ENCODE measurements at regions not wholly inside any gene's neighbourhood (a gene's known extent, or its start where the extent isn't known, plus 50 kb on each side); places are given as distances from the start of the nearest gene placed in this dataset.

- TF ChIP-seq USF2 (IDR thresholded peaks at IDR 0.05; ENCODE audit: borderline replicate concordance, low read depth, low read length) (no peak), PAX5 (IDR thresholded peaks at IDR 0.05; ENCODE audit: borderline replicate concordance, low read depth, low read length) (no peak)
These were observed 581.4 kb downstream of the CDH11 start (continued) for GRCh38 chr16:64540434-64540833.

GRCh38 chr16:64539811-64540371, 582.0 kb downstream of the CDH11 start:
- Histone ChIP-seq H3K27ac (ENCODE audit: control insufficient read depth, insufficient read depth) (no peak overlapping the region), H4K20me1 (ENCODE audit: control insufficient read depth, insufficient read depth) (no peaks in the 10 kb centered on the region), H3K4me3 (no peak overlapping the region), H3K4me1 (ENCODE audit: control insufficient read depth, insufficient read depth, low read length) (no peaks in the 10 kb centered on the region), H3K79me2 (ENCODE audit: control insufficient read depth, insufficient read depth, low read length) (no peaks in the 10 kb centered on the region), H3K9me3 (replicated peaks; ENCODE audit: control insufficient read depth, insufficient read depth, low read length) (no peaks in the 10 kb centered on the region), H2AFZ (ENCODE audit: control insufficient read depth, low read depth, low read length) (no peak overlapping the region), H3K36me3 (ENCODE audit: control insufficient read depth in 2 of 2, insufficient read depth in 2 of 2, low read length in 1 of 2) (no peaks in the 10 kb centered on the region), H3K9ac (ENCODE audit: control insufficient read depth, insufficient read depth, low read length) (no peak overlapping the region), H3K4me2 (ENCODE audit: control insufficient read depth, insufficient read depth) (no peak overlapping the region), H3K27me3 (replicated peaks in 1 of 2; ENCODE audit: control insufficient read depth in 2 of 2, insufficient read depth in 2 of 2, low read length in 1 of 2) (no peaks in the 10 kb centered on the region)
- in situ Hi-C loops (cut with MboI) (no loop called here), intact Hi-C loops (cut with micrococcal nuclease; ENCODE audit: unreplicated experiment) (no loop called here)
- no peak for ATAC-seq
- WGBS (ENCODE audit: insufficient coverage, insufficient replicate concordance, low lambda C conversion rate, missing lambda C conversion rate): 47% methylated on average over 4 of the region's 4 CpGs
- no peak for TF ChIP-seq HCFC1 (IDR thresholded peaks at IDR 0.05; ENCODE audit: low read length)
- no peak for TF ChIP-seq CREB1 (IDR thresholded peaks at IDR 0.05; ENCODE audit: low read depth)
- no peak for TF ChIP-seq BCL3 (IDR thresholded peaks at IDR 0.05; ENCODE audit: borderline replicate concordance, insufficient read depth, low read depth, low read length, poor library complexity, severe bottlenecking)
- no peak for TF ChIP-seq ZNF622 (IDR thresholded peaks at IDR 0.05)
- TF ChIP-seq GATAD2B (conservative IDR thresholded peaks at IDR 0.05; ENCODE audit: low read depth): no peak
- TF ChIP-seq EGR1 (IDR thresholded peaks at IDR 0.05; ENCODE audit: borderline replicate concordance in 1 of 2, low read depth in 2 of 2, low read length in 2 of 2): no peak
- no peak for TF ChIP-seq ETV6 (conservative IDR thresholded peaks at IDR 0.05 in 1 of 2, IDR thresholded peaks at IDR 0.05 in 1 of 2; ENCODE audit: borderline replicate concordance in 1 of 2, low read depth in 1 of 2)
- RAD21 ChIA-PET (ENCODE audit: unreplicated experiment): no interaction called here
- FAIRE-seq: no peak
- BruUV-seq (replicated peaks): no TSS peak
- POLR2A ChIA-PET: no interaction called here
- SMC1A ChIA-PET (ENCODE audit: uncharacterized antibody, unreplicated experiment): no interaction called here
- no peak for DNase-seq (ENCODE audit: low read depth, low spot score)
- CTCF ChIA-PET: no interaction called here
